ENCODE measurements at regions not wholly inside any gene's neighbourhood (a gene's known extent, or its start where the extent isn't known, plus 50 kb on each side); places are given as distances from the start of the nearest gene placed in this dataset.

DNA sequence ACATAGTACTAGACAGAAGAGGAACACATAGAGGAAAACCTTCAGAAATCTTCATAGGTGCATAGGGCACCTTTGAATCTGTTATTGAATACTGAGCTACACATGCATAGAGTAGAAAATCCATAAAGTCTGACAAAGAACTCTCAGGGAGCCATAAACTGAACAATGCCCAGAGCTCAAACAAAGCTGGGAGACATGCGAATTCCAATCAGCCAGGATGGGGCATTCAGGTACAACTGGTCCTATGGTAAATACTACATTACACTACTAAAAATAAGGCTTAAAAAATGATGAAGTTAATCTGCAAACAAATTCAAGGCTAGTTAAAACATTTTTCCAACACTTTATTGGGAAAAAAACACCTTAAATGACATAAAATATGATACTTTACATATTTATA lies 259.7 kb downstream of the DIO2 start:
- TF ChIP-seq, protein P1, sequence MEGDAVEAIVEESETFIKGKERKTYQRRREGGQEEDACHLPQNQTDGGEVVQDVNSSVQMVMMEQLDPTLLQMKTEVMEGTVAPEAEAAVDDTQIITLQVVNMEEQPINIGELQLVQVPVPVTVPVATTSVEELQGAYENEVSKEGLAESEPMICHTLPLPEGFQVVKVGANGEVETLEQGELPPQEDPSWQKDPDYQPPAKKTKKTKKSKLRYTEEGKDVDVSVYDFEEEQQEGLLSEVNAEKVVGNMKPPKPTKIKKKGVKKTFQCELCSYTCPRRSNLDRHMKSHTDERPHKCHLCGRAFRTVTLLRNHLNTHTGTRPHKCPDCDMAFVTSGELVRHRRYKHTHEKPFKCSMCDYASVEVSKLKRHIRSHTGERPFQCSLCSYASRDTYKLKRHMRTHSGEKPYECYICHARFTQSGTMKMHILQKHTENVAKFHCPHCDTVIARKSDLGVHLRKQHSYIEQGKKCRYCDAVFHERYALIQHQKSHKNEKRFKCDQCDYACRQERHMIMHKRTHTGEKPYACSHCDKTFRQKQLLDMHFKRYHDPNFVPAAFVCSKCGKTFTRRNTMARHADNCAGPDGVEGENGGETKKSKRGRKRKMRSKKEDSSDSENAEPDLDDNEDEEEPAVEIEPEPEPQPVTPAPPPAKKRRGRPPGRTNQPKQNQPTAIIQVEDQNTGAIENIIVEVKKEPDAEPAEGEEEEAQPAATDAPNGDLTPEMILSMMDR (IDR thresholded peaks at IDR 0.05), result no peak
- no peak for TF ChIP-seq POLR2A (IDR thresholded peaks at IDR 0.05)

All from adrenal gland (tissue), 5 donors.